GM12872 (cell line): ENCODE measurements at regions not wholly inside any gene's neighbourhood (a gene's known extent, or its start where the extent isn't known, plus 50 kb on each side); places are given as distances from the start of the nearest gene placed in this dataset.

Source experiments
- TF ChIP-seq, protein P1 (sequence below): IDR thresholded peaks from 3 replicates; pipeline ENCODE4 v1.5.1; 2011; ENCODE audit warnings: low read depth, mild to moderate bottlenecking, low read length, moderate library complexity; ENCODE audit not compliant: insufficient read depth

DNA sequence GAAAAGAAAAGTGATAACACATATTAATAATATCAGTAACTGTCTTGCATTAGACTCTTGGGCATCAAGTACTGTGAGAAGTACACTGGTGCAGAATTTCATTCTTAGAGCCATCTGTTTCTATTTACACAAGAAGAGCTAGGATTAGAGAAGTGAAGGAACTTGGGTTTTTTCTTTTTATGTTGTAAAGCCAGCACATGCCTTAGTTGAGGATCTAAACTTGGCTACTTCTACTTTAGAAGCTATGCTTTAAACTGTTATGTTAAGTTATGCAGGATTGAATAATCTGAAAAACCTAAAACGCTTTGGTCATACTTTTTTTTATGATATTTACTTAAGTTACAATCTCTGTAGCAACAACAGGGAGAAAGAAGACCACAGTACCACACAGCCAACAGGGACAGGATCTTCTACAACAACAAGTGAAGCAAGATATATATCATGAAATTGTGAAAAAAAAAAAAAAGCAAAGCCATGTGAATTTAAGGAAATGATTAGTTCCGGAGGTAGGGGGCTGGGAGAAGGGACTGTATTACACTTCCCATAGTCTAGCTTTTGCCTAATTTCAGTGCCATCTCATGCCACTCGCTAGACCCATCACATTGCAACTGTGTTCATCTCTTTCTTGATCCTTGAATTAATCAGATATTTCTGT lies 305.1 kb upstream of the GOT2 start:
- TF ChIP-seq, protein P1, sequence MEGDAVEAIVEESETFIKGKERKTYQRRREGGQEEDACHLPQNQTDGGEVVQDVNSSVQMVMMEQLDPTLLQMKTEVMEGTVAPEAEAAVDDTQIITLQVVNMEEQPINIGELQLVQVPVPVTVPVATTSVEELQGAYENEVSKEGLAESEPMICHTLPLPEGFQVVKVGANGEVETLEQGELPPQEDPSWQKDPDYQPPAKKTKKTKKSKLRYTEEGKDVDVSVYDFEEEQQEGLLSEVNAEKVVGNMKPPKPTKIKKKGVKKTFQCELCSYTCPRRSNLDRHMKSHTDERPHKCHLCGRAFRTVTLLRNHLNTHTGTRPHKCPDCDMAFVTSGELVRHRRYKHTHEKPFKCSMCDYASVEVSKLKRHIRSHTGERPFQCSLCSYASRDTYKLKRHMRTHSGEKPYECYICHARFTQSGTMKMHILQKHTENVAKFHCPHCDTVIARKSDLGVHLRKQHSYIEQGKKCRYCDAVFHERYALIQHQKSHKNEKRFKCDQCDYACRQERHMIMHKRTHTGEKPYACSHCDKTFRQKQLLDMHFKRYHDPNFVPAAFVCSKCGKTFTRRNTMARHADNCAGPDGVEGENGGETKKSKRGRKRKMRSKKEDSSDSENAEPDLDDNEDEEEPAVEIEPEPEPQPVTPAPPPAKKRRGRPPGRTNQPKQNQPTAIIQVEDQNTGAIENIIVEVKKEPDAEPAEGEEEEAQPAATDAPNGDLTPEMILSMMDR = no peak

DNA sequence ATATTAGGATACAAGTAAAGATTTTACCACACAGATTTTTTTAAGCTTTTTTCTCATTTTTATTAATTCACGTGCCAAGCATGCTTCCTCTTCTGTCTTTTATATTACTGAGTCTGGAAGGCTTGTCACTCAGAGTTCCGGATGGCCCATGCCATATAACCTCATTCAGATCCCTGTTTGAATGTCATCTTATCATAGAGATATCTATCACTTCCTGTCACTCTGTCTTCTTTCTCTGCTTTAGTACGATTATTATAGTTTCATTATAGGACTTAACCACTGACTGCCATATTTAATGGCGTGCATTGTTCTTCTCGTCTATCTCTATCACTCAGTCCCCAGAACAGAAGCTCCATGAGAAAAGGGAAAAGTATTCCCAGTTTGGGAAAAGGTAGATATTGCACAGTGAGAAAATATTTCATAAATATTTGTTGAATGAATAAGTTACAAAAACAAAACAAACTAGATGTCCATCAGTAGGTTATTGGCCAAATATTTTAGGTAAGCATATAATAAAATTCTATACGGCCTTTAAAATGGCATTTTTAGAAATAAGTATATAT lies 296.9 kb upstream of the GOT2 start:
- TF ChIP-seq, protein P1 = no peak

DNA sequence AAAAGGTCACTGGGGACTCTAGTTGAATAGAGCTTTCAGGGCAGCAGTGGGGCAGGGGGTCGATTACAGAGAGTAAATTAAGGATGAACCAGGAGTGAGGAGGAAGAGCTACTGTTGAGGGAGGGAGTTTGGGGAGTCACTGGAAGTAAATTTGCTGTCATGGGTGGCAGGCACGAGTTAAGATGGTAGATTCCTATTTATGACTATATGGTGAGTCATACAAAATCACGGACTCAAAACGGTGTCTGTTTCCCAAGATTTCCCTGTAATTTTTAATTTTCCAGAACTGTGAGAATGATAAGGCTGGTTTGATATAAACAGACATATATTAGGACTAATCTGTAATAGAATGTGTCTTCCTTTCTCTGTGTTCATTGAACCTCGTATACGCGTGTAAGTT lies 287.6 kb upstream of the GOT2 start:
- TF ChIP-seq, protein P1 = no peak

DNA sequence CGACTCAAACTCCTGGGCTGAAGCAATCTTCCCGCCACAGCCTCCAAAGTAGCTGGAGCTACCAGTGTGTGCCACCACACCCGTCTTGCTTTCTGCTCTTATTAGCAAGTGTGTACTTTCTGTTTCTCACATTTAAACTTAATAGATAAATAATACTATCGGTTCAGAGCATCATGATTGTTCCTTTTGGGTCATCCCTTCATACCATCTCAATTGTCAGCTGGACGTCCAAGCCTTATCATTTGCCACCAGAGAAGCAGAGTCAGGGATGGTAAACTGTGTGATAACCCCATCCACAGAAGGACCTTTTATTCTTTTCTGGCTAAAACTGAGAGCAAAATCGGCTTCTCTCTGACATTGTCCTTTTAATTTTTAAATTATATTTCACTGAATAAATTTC lies 279.8 kb upstream of the GOT2 start:
- TF ChIP-seq, protein P1 = no peak

DNA sequence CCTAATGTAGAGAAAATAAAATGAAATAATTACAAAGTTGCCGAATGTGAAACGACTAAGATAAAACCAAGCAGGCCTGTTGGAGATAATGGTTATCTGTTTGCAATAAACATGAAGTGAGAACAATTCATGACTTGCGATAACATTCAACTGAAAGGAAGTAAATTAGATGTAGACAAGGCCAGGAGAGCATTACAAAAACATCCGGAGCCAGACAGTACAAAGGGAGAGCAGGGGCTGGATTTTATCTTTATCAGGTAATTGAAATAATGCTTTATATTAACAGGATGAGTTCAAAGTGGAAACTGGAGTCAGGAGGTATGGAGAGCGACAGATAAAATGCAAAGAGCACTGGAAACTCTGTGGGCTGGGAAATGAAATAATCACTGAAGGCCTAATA lies 265.6 kb upstream of the GOT2 start:
- TF ChIP-seq, protein P1 = no peak

DNA sequence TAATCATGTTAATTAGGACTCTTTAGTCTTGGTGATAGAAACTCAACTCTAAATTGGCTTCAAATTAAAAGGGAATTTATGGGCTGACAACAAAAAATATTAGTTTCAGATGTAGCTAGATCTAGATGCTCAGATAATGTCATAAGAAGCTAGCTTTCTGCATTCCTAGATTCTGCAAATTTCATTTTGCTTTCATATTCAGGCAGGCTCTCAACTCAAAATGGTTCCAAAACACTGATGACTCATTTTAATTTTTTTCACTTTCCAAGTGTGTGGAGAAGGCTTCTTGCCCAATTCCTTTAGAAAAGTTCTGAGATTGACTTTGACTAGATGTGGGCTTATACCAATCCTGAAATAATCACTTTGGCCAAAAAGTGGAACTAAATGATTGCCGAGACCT lies 236.7 kb upstream of the GOT2 start:
- TF ChIP-seq, protein P1 = no peak

DNA sequence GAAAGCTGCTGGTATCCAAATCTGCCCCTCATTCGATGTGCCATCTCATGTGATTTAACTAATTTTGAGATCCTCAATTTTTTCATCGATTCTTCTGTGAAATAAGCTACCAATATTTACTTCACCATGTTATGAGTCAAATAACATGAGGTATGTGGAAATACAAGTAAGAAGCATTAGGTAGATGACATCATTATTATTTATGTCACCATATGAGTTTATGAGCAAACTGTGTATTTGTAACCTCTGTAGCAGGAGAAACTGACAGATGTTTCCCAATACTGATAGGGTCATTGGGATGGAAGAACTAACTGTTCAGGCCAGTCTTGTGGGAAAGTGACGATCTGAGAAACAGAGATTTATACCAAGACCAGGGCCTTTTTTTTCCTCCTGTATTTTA lies 229.4 kb upstream of the GOT2 start:
- TF ChIP-seq, protein P1 = no peak
